GM12864 (cell line): ENCODE measurements at regions not wholly inside any gene's neighbourhood (a gene's known extent, or its start where the extent isn't known, plus 50 kb on each side); places are given as distances from the start of the nearest gene placed in this dataset.

Experiments used
- DNase-seq: peaks from one replicate; pipeline ENCODE4 v3.0.0-alpha.2; 2011; ENCODE audit warnings: low read depth
- H3K4me3 ChIP-seq: 2 replicates; pipeline ENCODE4 v1.5.1; 2011; ENCODE audit warnings: mild to moderate bottlenecking, low read depth, low read length, control low read depth
- CTCF ChIP-seq: IDR thresholded peaks from 2 replicates; pipeline ENCODE4 v1.5.1; 2011; ENCODE audit warnings: low read depth, mild to moderate bottlenecking, moderate library complexity, low read length, control low read depth, inconsistent platforms; ENCODE audit errors: missing control alignments

GRCh38 chr11:20221566-20221965, 61.3 kb upstream of the DBX1 start:
- no peak overlapping the region for H3K4me3 ChIP-seq
- no peak for TF ChIP-seq CTCF
- DNase-seq: no peak

DNA sequence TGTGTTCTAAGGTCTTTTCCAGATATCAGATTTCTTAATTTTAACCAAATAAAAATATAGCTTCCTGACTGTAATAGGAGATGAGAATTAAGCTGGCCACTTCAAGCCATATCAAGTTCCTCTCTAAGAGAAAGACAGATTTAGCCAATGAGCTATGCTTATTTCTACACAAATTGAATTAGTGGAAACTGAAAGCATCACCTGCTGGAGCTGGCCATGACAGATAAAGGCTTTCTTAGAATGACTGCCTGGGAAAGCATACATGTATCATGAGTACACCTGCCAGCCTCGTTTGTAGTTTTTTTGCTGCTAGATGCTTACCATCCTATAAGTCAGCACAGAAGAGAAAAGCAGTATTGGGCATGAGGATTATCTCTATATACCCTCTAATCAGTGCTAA, 53.5 kb upstream of the DBX1 start:
- DNase-seq: no peak
- H3K4me3 ChIP-seq: no peak overlapping the region
- TF ChIP-seq CTCF: no peak

- no peak overlapping the region for H3K4me3 ChIP-seq
- no peak for TF ChIP-seq CTCF
- no peak for DNase-seq
Measured at GRCh38 chr11:20211691-20212090, 51.4 kb upstream of the DBX1 start.
